HCT116 (cell line): ENCODE measurements at regions not wholly inside any gene's neighbourhood (a gene's known extent, or its start where the extent isn't known, plus 50 kb on each side); places are given as distances from the start of the nearest gene placed in this dataset.

Experiments used
- ATAC-seq: fragments of 200-7000 bp; cut with Tn5 transposase; 2 replicates; pipeline ENCODE4 v1.9.1; 2020; ENCODE audit warnings: mild to moderate bottlenecking, moderate library complexity
- BruUV-seq: library from RNA; stranded (reverse); fragments of 400-500 nt; replicated peaks from 2 replicates; lab custom pipeline; 2021; lab: Mats Ljungman, UMichigan
- CTCF ChIA-PET: fragments of 300-600 bp; sonication (Branson Sonifier 250); formaldehyde crosslinking; loops from one replicate; lab custom pipeline; 2021; ENCODE audit warnings: antibody characterized with exemption; lab: Charles Lee
- POLR2A ChIA-PET: fragments of 300-600, 350-600 bp; sonication (Branson Sonifier 250); formaldehyde crosslinking; loops from one replicate; lab custom pipeline; 2021; ENCODE audit warnings: antibody characterized with exemption; lab: Charles Lee
- RAD21 ChIA-PET, 2 experiments: fragments of 300-600 bp; sonication (Branson Sonifier 250); formaldehyde crosslinking; loops; one replicate each; lab custom pipeline; 2023; ENCODE audit warnings: low total read pairs in 2 of 2; ENCODE audit not compliant: uncharacterized antibody in 2 of 2, unreplicated experiment in 2 of 2, low non-redundant PET in 1 of 2; lab: Charles Lee
- DNase-seq: peaks from one replicate; pipeline ENCODE4 v3.0.0-alpha.2; 2010; ENCODE audit warnings: low read depth, low spot score
- H2AFZ ChIP-seq: fragments of 200-600 bp; shearing (Covaris generic), sonication (generic); 2 replicates; pipeline ENCODE4 v1.6.1; 2017; ENCODE audit warnings: low read depth, mixed run types, mixed read lengths, antibody characterized with exemption, low read length; ENCODE audit not compliant: poor library complexity, severe bottlenecking
- H3K27ac ChIP-seq: 2 replicates; pipeline ENCODE4 v1.5.1; 2012; ENCODE audit warnings: low read depth, low read length
- H3K27me3 ChIP-seq: fragments of 200-600 bp; sonication (generic); 2 replicates; pipeline ENCODE4 v1.6.1; 2016; ENCODE audit warnings: mixed run types, low read length, mixed read lengths; ENCODE audit not compliant: insufficient read depth
- H3K36me3 ChIP-seq, 2 experiments: fragments of 200-500 bp in 1 of 2; fragments of 200-600 bp in 1 of 2; sonication (Bioruptor generic) in 1 of 2; sonication (generic) in 1 of 2; 2 replicates each; pipeline versions ENCODE4 v1.5.1 to v1.6.1; 2014 to 2016; ENCODE audit warnings: low read length in 2 of 2, inconsistent platforms in 1 of 2, mixed read lengths in 1 of 2, mixed run types in 1 of 2; ENCODE audit not compliant: insufficient read depth in 2 of 2, control insufficient read depth in 1 of 2
- H3K4me1 ChIP-seq, 2 experiments: fragments of 200-600 bp in 1 of 2; sonication (generic) in 1 of 2; 2 replicates each; pipeline versions ENCODE4 v1.5.1 to v1.6.1; 2012 to 2017; ENCODE audit warnings: low read length in 2 of 2, inconsistent platforms in 1 of 2, mild to moderate bottlenecking in 1 of 2, mixed read lengths in 1 of 2, mixed run types in 1 of 2, moderate library complexity in 1 of 2; ENCODE audit not compliant: insufficient read depth in 2 of 2, control insufficient read depth in 1 of 2
- H3K4me2 ChIP-seq: fragments of 200-600 bp; sonication (generic); 2 replicates; pipeline ENCODE4 v1.6.1; 2017; ENCODE audit warnings: mixed run types, low read length, mixed read lengths
- H3K4me3 ChIP-seq, 2 experiments: fragments of 200-600 bp in 1 of 2; sonication (generic) in 1 of 2; replicated peaks in 1 of 2; 2 replicates each; pipeline ENCODE4 v1.5.1; 2011 to 2016; ENCODE audit warnings: low read length in 2 of 2, control low read depth in 1 of 2, low read depth in 1 of 2, mild to moderate bottlenecking in 1 of 2, mixed read lengths in 1 of 2, mixed run types in 1 of 2
- H3K79me2 ChIP-seq: fragments of 200-600 bp; sonication (generic); 2 replicates; pipeline ENCODE4 v1.6.1; 2017; ENCODE audit warnings: mild to moderate bottlenecking, mixed run types, low read length, moderate library complexity, mixed read lengths; ENCODE audit not compliant: insufficient read depth
- H3K9ac ChIP-seq: fragments of 200-600 bp; sonication (generic); 2 replicates; pipeline ENCODE4 v1.6.1; 2016; ENCODE audit warnings: low read length, mixed read lengths
- H3K9me2 ChIP-seq: fragments of 200-600 bp; sonication (generic), shearing (Covaris generic); 2 replicates; pipeline ENCODE4 v1.6.1; 2017; ENCODE audit warnings: mixed run types, mild to moderate bottlenecking, moderate library complexity; ENCODE audit not compliant: insufficient read depth
- H3K9me3 ChIP-seq, 2 experiments: fragments of 200-500 bp in 1 of 2; fragments of 200-600 bp in 1 of 2; sonication (Bioruptor generic) in 1 of 2; sonication (generic) in 1 of 2; 2 replicates each; pipeline ENCODE4 v1.6.1; 2014 to 2017; ENCODE audit warnings: low read length in 2 of 2, mixed read lengths in 2 of 2, inconsistent platforms in 1 of 2, low read depth in 1 of 2, mild to moderate bottlenecking in 1 of 2, mixed run types in 1 of 2, moderate library complexity in 1 of 2; ENCODE audit not compliant: control insufficient read depth in 1 of 2, insufficient read depth in 1 of 2
- H4K20me1 ChIP-seq: fragments of 200-600 bp; sonication (generic), shearing (Covaris generic); 2 replicates; pipeline ENCODE4 v1.6.1; 2017; ENCODE audit warnings: mixed run types, mild to moderate bottlenecking, moderate library complexity; ENCODE audit not compliant: insufficient read depth
- CBX3 ChIP-seq: IDR thresholded peaks from 2 replicates; pipeline ENCODE4 v1.6.1; 2012; ENCODE audit warnings: low read depth
- CEBPB ChIP-seq: IDR thresholded peaks from 2 replicates; pipeline ENCODE4 v1.6.1; 2012; ENCODE audit warnings: low read depth
- EGR1 ChIP-seq: IDR thresholded peaks from 2 replicates; pipeline ENCODE4 v1.6.1; 2012; ENCODE audit warnings: low read depth
- ELF1 ChIP-seq: IDR thresholded peaks from 2 replicates; pipeline ENCODE4 v1.6.1; 2012; ENCODE audit warnings: low read depth, borderline replicate concordance
- EZH2 ChIP-seq: fragments of 200-600 bp; sonication (generic); IDR thresholded peaks from 2 replicates; pipeline ENCODE4 v1.6.1; 2017; ENCODE audit warnings: antibody characterized with exemption, mixed run types
- FOSL1 ChIP-seq: IDR thresholded peaks from 2 replicates; pipeline ENCODE4 v1.6.1; 2012; ENCODE audit warnings: low read depth
- JUND ChIP-seq: IDR thresholded peaks from 2 replicates; pipeline ENCODE4 v1.6.1; 2012
- MAX ChIP-seq: IDR thresholded peaks from 2 replicates; pipeline ENCODE4 v1.6.1; 2012
- POLR2AphosphoS5 ChIP-seq: IDR thresholded peaks from 2 replicates; pipeline ENCODE4 v1.6.1; 2011; ENCODE audit warnings: mild to moderate bottlenecking, low read depth, low read length, moderate library complexity
- RAD21 ChIP-seq: IDR thresholded peaks from 2 replicates; pipeline ENCODE4 v1.6.1; 2012; ENCODE audit warnings: low read depth, mild to moderate bottlenecking
- SIN3A ChIP-seq: IDR thresholded peaks from 2 replicates; pipeline ENCODE4 v1.6.1; 2012; ENCODE audit warnings: low read depth
- SP1 ChIP-seq: IDR thresholded peaks from 2 replicates; pipeline ENCODE4 v1.6.1; 2012; ENCODE audit warnings: low read depth
- TCF7L2 ChIP-seq: IDR thresholded peaks from 2 replicates; pipeline ENCODE4 v1.7.0; 2011; ENCODE audit warnings: borderline replicate concordance, inconsistent platforms; ENCODE audit not compliant: insufficient read depth, insufficient read length; ENCODE audit errors: extremely low read depth
- YY1 ChIP-seq: IDR thresholded peaks from 2 replicates; pipeline ENCODE4 v1.6.1; 2011; ENCODE audit warnings: low read length, low read depth, moderate library complexity, mild to moderate bottlenecking; ENCODE audit not compliant: insufficient replicate concordance; ENCODE audit errors: extremely low read depth
- ZBTB33 ChIP-seq: IDR thresholded peaks from 2 replicates; pipeline ENCODE4 v1.6.1; 2011; ENCODE audit warnings: mild to moderate bottlenecking, low read length, moderate library complexity; ENCODE audit not compliant: insufficient replicate concordance; ENCODE audit errors: extremely low read depth
- ZFX ChIP-seq: fragments of 450-650 bp; IDR thresholded peaks from 2 replicates; pipeline ENCODE4 v1.6.1; 2017
- ZNF274 ChIP-seq: fragments of 200-500 bp; sonication (Bioruptor generic); IDR thresholded peaks from 2 replicates; pipeline ENCODE4 v1.6.1; 2014; ENCODE audit warnings: mild to moderate bottlenecking, low read depth, low read length, inconsistent platforms
- intact Hi-C: fragments of 100-400 bp; cut with micrococcal nuclease; formaldehyde crosslinking; loops from 2 replicates; pipeline ENCODE4 v1.10.0; 2022
- TF ChIP-seq, protein P1 (sequence below): IDR thresholded peaks from 2 replicates; pipeline ENCODE4 v1.6.1; 2012
- TF ChIP-seq, protein P2 (sequence below): IDR thresholded peaks from 2 replicates; pipeline ENCODE4 v1.6.1; 2012; ENCODE audit warnings: low read depth

GRCh38 chr5:4087110-4087509 lies 491.5 kb downstream of the IRX1 start:
- ChIA-PET CTCF (no interaction called here), POLR2A (no interaction called here), RAD21 (no interaction called here)
- Histone ChIP-seq H3K4me3 (no peak overlapping the region), H3K4me1 (no peaks in the 10 kb centered on the region), H3K27ac (no peak overlapping the region), H4K20me1 (no peaks in the 10 kb centered on the region), H3K9me3 (peaks cover 16 to 41% of the 10 kb centered on the region in 2 experiments; a peak in 3 of 4 replicates), H2AFZ (no peak overlapping the region), H3K9me2 (no peaks in the 10 kb centered on the region), H3K36me3 (no peaks in the 10 kb centered on the region), H3K4me2 (no peak overlapping the region), H3K27me3 (no peaks in the 10 kb centered on the region), H3K79me2 (no peaks in the 10 kb centered on the region), H3K9ac (no peak overlapping the region)
- TF ChIP-seq ZNF274 (no peak), RAD21 (no peak), ELF1 (no peak), CBX3 (no peak), TCF7L2 (no peak), JUND (no peak), EZH2 (no peak), SIN3A (no peak), ZBTB33 (no peak), POLR2AphosphoS5 (no peak), ZFX (no peak), MAX (no peak), CEBPB (no peak), SP1 (no peak), FOSL1 (no peak), EGR1 (no peak), YY1 (no peak)
- TF ChIP-seq, protein P1, sequence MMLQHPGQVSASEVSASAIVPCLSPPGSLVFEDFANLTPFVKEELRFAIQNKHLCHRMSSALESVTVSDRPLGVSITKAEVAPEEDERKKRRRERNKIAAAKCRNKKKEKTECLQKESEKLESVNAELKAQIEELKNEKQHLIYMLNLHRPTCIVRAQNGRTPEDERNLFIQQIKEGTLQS = no peak
- TF ChIP-seq, protein P2, sequence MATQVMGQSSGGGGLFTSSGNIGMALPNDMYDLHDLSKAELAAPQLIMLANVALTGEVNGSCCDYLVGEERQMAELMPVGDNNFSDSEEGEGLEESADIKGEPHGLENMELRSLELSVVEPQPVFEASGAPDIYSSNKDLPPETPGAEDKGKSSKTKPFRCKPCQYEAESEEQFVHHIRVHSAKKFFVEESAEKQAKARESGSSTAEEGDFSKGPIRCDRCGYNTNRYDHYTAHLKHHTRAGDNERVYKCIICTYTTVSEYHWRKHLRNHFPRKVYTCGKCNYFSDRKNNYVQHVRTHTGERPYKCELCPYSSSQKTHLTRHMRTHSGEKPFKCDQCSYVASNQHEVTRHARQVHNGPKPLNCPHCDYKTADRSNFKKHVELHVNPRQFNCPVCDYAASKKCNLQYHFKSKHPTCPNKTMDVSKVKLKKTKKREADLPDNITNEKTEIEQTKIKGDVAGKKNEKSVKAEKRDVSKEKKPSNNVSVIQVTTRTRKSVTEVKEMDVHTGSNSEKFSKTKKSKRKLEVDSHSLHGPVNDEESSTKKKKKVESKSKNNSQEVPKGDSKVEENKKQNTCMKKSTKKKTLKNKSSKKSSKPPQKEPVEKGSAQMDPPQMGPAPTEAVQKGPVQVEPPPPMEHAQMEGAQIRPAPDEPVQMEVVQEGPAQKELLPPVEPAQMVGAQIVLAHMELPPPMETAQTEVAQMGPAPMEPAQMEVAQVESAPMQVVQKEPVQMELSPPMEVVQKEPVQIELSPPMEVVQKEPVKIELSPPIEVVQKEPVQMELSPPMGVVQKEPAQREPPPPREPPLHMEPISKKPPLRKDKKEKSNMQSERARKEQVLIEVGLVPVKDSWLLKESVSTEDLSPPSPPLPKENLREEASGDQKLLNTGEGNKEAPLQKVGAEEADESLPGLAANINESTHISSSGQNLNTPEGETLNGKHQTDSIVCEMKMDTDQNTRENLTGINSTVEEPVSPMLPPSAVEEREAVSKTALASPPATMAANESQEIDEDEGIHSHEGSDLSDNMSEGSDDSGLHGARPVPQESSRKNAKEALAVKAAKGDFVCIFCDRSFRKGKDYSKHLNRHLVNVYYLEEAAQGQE = no peak
- no TSS peak for BruUV-seq
- intact Hi-C loops = no loop called here
- ATAC-seq = no peak
- no peak for DNase-seq
